ENCODE measurements at regions not wholly inside any gene's neighbourhood (a gene's known extent, or its start where the extent isn't known, plus 50 kb on each side); places are given as distances from the start of the nearest gene placed in this dataset.

DNA sequence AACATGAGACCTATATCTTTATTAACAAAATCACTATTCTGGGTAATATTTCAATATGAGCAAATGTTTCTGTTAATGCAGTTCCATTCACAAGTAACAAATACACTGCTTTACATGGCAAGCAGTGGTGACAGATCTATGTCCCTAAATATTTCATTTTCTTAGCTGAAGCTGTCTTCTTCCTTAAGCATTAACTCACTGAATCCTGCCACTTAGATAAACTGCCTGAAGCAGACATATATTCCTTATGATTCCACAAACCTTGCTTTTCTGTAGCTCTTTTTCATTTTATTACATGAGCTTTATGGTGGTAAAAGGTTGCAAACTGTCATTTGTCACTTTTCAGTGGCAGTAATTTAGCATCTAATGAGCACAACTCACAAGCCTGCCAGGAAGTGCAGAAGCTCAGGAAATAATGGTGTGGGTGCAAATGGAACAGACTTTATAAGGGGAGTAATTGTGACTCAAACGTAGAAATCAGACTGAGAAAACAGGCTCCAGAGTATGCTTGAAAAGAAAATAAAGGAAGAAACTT lies 217.2 kb downstream of the XPNPEP1 start:
- WGBS, result 36% methylated on average over 1 of the region's 1 CpG
- Histone ChIP-seq H3K36me3 (ENCODE audit: insufficient read depth) (no peaks in the 10 kb centered on the region), H3K4me3 (ENCODE audit: low read depth, low read length) (no peak overlapping the region), H3K27ac (ENCODE audit: low read depth) (no peak overlapping the region), H3K4me1 (ENCODE audit: insufficient read depth) (no peaks in the 10 kb centered on the region)
- DNase-seq (ENCODE audit: extremely low spot score), result no peak

DNA sequence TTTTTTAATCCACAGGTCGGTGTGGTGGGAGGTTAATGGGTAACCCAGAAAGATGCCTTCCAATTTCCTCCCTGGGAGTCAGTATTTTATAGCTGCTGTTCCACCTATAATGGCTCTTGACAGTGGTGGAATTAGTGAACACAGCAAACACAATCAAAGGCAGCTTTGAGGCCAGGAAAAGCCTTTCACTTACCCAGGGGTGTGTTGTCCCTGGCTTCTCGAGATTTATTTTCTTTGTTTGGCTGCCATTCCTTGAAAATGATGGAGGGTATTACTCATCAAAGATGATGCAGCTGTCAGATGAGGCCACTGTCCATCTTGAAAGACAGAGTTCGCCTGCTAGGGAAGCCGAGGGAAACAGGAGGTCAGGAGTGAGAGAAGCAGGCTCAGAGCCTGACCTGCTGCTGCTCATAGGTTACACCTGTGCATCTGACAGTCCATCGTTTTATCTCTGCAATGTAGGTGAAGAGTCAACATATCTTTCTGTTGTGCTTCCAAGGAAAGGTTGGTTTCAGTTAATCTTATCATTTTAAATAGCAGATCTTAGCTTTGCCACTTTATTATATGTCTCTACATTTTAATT lies 221.6 kb downstream of the XPNPEP1 start:
- 61% methylated on average over 5 of the region's 5 CpGs for WGBS
- no peak overlapping the region for H3K4me3 ChIP-seq (ENCODE audit: low read depth, low read length)

DNA sequence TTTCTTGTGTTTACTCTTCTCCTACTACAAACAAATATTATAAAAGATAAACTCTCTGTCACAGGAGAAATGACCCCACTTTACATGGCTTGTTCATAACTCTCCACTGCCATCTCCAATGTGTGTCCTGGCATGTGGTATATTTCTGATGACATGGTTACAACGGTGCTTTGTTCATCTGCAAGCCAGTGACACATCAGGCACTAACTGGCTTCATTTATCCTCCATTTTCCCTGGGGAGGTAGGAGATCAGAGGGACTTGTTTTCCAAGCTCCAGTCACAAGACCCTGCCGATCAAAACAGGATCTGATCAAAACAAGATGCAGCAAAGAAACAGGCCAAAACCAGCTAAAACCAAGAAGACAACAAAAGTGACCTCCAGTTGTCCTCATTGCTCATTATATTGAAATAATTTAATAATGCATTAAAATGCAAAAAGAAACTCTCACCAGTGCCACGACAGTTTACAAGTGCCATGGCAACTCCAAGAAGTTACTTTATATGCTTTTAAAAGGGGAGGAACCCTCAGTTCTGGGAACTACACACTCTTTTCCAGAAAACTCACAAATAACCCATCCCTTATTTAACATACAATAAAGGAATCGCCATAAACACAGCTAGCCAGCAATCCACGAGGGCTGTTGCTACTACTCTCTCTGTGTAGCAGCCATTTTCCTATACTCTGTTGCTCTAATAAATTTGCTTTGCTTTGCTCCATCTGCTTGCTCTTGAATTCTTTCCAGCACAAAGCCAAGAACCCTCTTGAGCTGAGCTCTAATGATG lies 224.2 kb downstream of the XPNPEP1 start:
- Histone ChIP-seq H3K4me3 (ENCODE audit: low read depth, low read length) (no peak overlapping the region), H3K4me1 (ENCODE audit: insufficient read depth) (no peaks in the 10 kb centered on the region), H3K27ac (ENCODE audit: low read depth) (no peak overlapping the region), H3K36me3 (ENCODE audit: insufficient read depth) (no peaks in the 10 kb centered on the region)
- 69% methylated on average over 5 of the region's 5 CpGs for WGBS
- no peak for DNase-seq (ENCODE audit: extremely low spot score)

More for the DNA sequence above, 221.6 kb downstream of the XPNPEP1 start:
- Histone ChIP-seq H3K4me1 (ENCODE audit: insufficient read depth) (no peaks in the 10 kb centered on the region), H3K36me3 (ENCODE audit: insufficient read depth) (no peaks in the 10 kb centered on the region), H3K27ac (ENCODE audit: low read depth) (no peak overlapping the region)
- DNase-seq (ENCODE audit: extremely low spot score), result no peak

DNA sequence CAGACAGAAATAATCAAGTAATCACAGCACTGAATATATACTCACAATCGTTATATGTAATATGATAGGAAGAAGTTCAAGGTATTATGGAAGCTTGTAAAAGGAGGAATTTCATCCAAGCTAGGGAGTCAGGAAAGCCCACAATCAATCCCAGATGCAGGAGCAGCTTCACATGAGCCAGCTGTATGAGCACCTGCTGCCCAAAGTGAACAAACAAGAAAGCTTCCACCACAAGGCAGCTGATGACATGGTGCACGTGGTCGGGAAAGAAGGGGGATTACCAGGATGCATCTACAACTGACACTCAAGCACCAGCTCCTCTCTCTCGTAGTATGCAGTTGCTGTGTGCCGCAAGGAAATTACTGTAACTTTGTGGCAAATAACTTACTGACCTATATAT lies 225.2 kb downstream of the XPNPEP1 start:
- no peaks in the 10 kb centered on the region for H3K36me3 ChIP-seq (ENCODE audit: insufficient read depth)
- DNase-seq (ENCODE audit: extremely low spot score), result no peak
- no peaks in the 10 kb centered on the region for H3K4me1 ChIP-seq (ENCODE audit: insufficient read depth)
- H3K27ac ChIP-seq (ENCODE audit: low read depth), result no peak overlapping the region
- 26% methylated on average over 5 of the region's 5 CpGs for WGBS
- no peak overlapping the region for H3K4me3 ChIP-seq (ENCODE audit: low read depth, low read length)

DNA sequence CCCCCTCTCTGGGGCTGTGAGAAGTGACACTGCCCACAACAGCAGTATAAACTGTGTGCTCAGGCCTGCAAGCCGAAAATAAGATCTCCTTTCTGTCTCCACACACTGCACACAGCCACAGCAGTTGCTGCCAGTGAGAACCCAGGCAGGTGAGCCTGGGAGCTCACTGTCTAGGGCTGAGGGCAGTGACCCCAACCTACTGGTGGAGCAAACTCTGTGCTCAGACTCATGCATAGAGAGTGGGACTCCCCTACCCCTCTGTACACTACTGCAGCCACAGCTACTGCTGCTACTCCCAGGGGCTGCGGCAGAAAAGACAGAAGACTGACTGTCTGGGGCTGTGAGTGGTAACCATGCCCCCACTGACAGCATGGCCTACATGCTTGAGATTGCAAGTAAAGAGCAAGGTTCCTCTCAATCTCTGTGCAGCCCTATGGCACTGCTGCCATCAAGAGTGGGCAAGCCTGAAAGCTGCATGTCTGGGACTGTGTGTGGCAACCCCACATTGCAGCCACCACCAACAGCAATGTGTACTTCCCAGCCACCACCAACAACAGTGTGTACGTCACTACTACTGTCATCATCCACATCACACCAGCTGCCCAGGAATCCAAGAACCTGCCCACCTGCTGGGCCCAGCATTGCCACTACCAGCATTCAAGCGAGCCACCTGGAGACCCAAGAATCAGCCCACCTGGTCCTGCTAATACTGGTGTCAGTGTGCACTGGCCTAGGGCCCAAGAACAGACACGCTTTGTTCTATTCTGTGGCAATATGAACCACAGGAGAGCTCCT lies 226.1 kb downstream of the XPNPEP1 start:
- no peak for DNase-seq (ENCODE audit: extremely low spot score)
- Histone ChIP-seq H3K4me1 (ENCODE audit: insufficient read depth) (no peaks in the 10 kb centered on the region), H3K4me3 (ENCODE audit: low read depth, low read length) (no peak overlapping the region), H3K27ac (ENCODE audit: low read depth) (no peak overlapping the region), H3K36me3 (ENCODE audit: insufficient read depth) (no peaks in the 10 kb centered on the region)
- 87% methylated on average over 5 of the region's 5 CpGs for WGBS

GRCh38 chr10:109696462-109696861 lies 226.8 kb downstream of the XPNPEP1 start:
- no peak for DNase-seq (ENCODE audit: extremely low spot score)
- no peaks in the 10 kb centered on the region for H3K36me3 ChIP-seq (ENCODE audit: insufficient read depth)
- no peak overlapping the region for H3K27ac ChIP-seq (ENCODE audit: low read depth)
- no peak overlapping the region for H3K4me3 ChIP-seq (ENCODE audit: low read depth, low read length)
- WGBS, result 78% methylated on average over 2 of the region's 2 CpGs
- no peaks in the 10 kb centered on the region for H3K4me1 ChIP-seq (ENCODE audit: insufficient read depth)

DNA sequence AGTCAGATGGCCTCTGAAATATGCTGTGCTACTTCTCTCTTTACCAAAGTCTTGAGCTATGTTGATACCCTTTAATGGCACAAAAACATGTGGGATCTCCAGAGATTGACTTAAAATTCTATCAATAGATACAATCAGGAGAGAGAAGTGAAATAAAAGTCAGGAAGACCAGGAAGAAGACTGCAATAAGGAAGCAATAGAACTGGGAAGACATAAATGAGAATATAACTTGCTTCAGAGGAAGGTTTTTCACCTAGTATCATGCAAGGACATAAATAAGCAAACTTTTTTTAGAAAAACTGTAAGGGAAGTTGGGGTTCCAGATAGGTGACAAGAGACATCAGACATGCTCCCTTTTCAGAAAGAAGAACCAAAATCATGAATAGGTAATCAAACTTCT lies 227.3 kb downstream of the XPNPEP1 start:
- no peak for DNase-seq (ENCODE audit: extremely low spot score)
- Histone ChIP-seq H3K27ac (ENCODE audit: low read depth) (no peak overlapping the region), H3K4me3 (ENCODE audit: low read depth, low read length) (no peak overlapping the region), H3K4me1 (ENCODE audit: insufficient read depth) (no peaks in the 10 kb centered on the region), H3K36me3 (ENCODE audit: insufficient read depth) (no peaks in the 10 kb centered on the region)

GRCh38 chr10:109689785-109690184 lies 233.5 kb downstream of the XPNPEP1 start:
- H3K36me3 ChIP-seq (ENCODE audit: insufficient read depth), result no peaks in the 10 kb centered on the region
- H3K4me3 ChIP-seq (ENCODE audit: low read depth, low read length), result no peak overlapping the region
- no peak for DNase-seq (ENCODE audit: extremely low spot score)
- no peaks in the 10 kb centered on the region for H3K4me1 ChIP-seq (ENCODE audit: insufficient read depth)
- 0% methylated on average over 1 of the region's 1 CpG for whole genome bisulfite sequencing
- H3K27ac ChIP-seq (ENCODE audit: low read depth), result no peak overlapping the region

- H3K36me3 ChIP-seq (ENCODE audit: insufficient read depth), result no peaks in the 10 kb centered on the region
- no peaks in the 10 kb centered on the region for H3K4me1 ChIP-seq (ENCODE audit: insufficient read depth)
- H3K27ac ChIP-seq (ENCODE audit: low read depth), result no peak overlapping the region
- no peak for DNase-seq (ENCODE audit: extremely low spot score)
- H3K4me3 ChIP-seq (ENCODE audit: low read depth, low read length), result no peak overlapping the region
Observed at GRCh38 chr10:109679478-109679877, 243.8 kb downstream of the XPNPEP1 start.

GRCh38 chr10:109678857-109679256 lies 244.5 kb downstream of the XPNPEP1 start:
- no peak for DNase-seq (ENCODE audit: extremely low spot score)
- 91% methylated on average over 1 of the region's 1 CpG for WGBS

DNA sequence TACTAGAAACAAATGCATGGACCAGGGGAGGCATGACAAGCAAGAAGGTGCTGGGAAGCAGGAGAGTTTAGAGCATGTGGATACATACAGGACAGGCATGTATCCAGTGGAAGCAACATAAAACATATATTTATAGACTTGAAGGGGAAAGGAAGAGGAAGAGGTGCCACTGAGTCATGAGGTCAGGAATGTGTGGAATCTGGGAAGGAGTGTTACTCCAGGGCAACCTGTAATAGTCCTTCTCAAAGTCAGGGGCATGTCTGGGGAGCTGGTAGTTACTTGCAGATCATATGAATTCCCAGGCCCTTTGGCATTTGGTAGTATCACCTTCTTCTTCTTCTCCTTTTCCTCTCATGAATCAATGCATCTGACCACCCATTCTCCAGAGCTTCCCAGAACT lies 246.6 kb downstream of the XPNPEP1 start:
- Histone ChIP-seq H3K4me1 (ENCODE audit: insufficient read depth) (no peaks in the 10 kb centered on the region), H3K36me3 (ENCODE audit: insufficient read depth) (no peaks in the 10 kb centered on the region), H3K4me3 (ENCODE audit: low read depth, low read length) (no peak overlapping the region), H3K27ac (ENCODE audit: low read depth) (no peak overlapping the region)
- DNase-seq (ENCODE audit: extremely low spot score), result no peak

More at GRCh38 chr10:109678857-109679256, 244.5 kb downstream of the XPNPEP1 start:
- H3K36me3 ChIP-seq (ENCODE audit: insufficient read depth), result no peaks in the 10 kb centered on the region
- H3K4me1 ChIP-seq (ENCODE audit: insufficient read depth), result no peaks in the 10 kb centered on the region
- no peak overlapping the region for H3K27ac ChIP-seq (ENCODE audit: low read depth)
- H3K4me3 ChIP-seq (ENCODE audit: low read depth, low read length), result no peak overlapping the region

DNA sequence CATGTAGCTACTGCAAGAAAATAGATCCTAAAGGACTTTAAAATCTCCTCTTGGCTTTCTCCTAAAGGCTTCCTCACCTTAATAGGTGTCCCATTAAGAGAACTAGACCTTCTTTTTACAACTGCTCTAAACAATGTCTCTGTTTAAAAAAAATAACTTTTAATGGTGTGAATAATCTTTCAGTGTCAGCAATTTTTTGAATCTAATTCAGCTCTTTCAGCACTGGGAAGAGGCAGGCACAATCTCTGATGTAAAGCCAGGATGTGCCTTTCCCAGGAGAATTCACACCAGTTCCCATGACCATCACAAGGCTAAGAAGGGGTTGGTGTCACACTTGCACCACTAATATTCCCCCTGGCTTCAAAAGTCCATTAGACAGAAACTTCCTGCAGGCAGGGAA lies 254.6 kb downstream of the XPNPEP1 start:
- Histone ChIP-seq H3K36me3 (ENCODE audit: insufficient read depth) (no peaks in the 10 kb centered on the region), H3K4me1 (ENCODE audit: insufficient read depth) (no peaks in the 10 kb centered on the region), H3K27ac (ENCODE audit: low read depth) (no peak overlapping the region), H3K4me3 (ENCODE audit: low read depth, low read length) (no peak overlapping the region)
- DNase-seq (ENCODE audit: extremely low spot score), result no peak

DNA sequence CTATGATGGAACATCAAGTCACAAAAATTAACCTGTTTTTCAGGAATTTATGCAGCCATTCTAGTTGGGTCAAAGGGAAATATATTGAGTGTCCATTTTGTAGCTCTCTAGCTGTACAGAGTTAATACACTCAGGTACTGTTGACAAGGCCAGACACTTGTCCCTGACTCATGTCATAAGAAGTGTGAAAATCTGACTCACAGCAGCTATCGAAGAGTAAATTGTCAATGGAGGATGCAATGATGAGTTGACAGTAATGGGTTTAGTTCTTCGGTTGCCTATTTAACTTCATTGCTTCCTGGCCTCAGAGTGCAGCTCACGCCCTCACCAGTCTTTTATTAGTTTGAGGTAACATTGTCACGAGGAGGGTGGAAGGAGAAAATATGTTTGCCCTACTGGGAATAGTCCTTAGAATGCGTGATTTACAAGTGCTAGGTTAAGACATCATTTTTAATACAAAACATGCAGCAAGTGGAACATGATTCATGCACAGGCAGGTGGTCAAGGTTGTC lies 255.1 kb downstream of the XPNPEP1 start:
- WGBS, result 61% methylated on average over 5 of the region's 5 CpGs
- H3K4me1 ChIP-seq (ENCODE audit: insufficient read depth), result no peaks in the 10 kb centered on the region

DNA sequence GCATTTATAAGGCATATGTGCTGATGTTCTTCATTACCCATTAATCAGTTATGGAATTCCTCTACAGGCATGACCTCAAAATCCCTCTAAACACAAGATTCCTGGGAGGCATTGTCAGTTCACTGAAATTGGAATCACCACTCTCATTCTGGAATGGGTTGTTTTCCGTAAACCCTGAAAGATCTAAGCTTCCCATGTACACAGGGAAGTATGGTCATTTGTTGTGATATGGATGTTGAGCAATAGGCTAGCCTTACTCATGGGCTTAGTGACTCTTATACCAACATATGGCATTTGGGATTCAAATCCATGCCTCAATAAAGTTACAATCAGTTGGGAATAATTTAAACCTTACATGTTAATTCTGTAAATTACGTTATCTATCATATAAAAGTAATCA lies 258.0 kb downstream of the XPNPEP1 start:
- Histone ChIP-seq H3K27ac (ENCODE audit: low read depth) (no peak overlapping the region), H3K36me3 (ENCODE audit: insufficient read depth) (no peaks in the 10 kb centered on the region), H3K4me1 (ENCODE audit: insufficient read depth) (no peaks in the 10 kb centered on the region), H3K4me3 (ENCODE audit: low read depth, low read length) (no peak overlapping the region)
- no peak for DNase-seq (ENCODE audit: extremely low spot score)
- 86% methylated on average over 2 of the region's 2 CpGs for WGBS

More for the DNA sequence above, 255.1 kb downstream of the XPNPEP1 start:
- Histone ChIP-seq H3K4me3 (ENCODE audit: low read depth, low read length) (no peak overlapping the region), H3K27ac (ENCODE audit: low read depth) (no peak overlapping the region), H3K36me3 (ENCODE audit: insufficient read depth) (no peaks in the 10 kb centered on the region)
- no peak for DNase-seq (ENCODE audit: extremely low spot score)

All from urinary bladder (tissue), 3 donors.